K562 (cell line): ENCODE measurements at regions not wholly inside any gene's neighbourhood (a gene's known extent, or its start where the extent isn't known, plus 50 kb on each side); places are given as distances from the start of the nearest gene placed in this dataset.

Source experiments
- ATAC-seq: fragments of 200-7000 bp; cut with Tn5 transposase; 3 replicates; pipeline ENCODE4 v1.9.1; 2020; ENCODE audit warnings: moderate library complexity
- BruUV-seq: library from RNA; stranded (reverse); fragments of 400-500 nt; replicated peaks from 2 replicates; lab custom pipeline; 2021; lab: Mats Ljungman, UMichigan
- CTCF ChIA-PET: fragments of 300-600 bp; formaldehyde crosslinking; extraction: SDS; loops from one replicate; lab custom pipeline; 2021; ENCODE audit warnings: low intra/inter-chr PET ratio; lab: Yijun Ruan, JAX
- POLR2A ChIA-PET: fragments of 300-600, 350-650 bp; sonication (Branson Sonifier 250); formaldehyde crosslinking; extraction: SDS; loops from one replicate; lab custom pipeline; 2021; ENCODE audit warnings: antibody characterized with exemption, inconsistent platforms; lab: Yijun Ruan, JAX
- DNase-seq, 4 experiments: peaks; one replicate each; pipeline versions ENCODE4 v3.0.0 to v3.0.0-alpha.2; 2011 to 2018; ENCODE audit warnings: low spot score in 3 of 4, mixed read lengths in 3 of 4; ENCODE audit errors: extremely low read depth in 1 of 4
- FAIRE-seq: peaks from 2 replicates; lab custom pipeline; 2011; peaks lifted over from hg19 to GRCh38; lab: Jason Lieb, UNC
- H2AFZ ChIP-seq: 2 replicates; pipeline ENCODE4 v1.6.0; 2011; ENCODE audit warnings: low read depth, low read length, control low read depth, inconsistent platforms
- H3K27ac ChIP-seq: fragments of 200-600 bp; 3 replicates; pipeline ENCODE4 v1.8.0; 2011; ENCODE audit warnings: low read depth, mild to moderate bottlenecking, control low read depth, inconsistent platforms, low read length, moderate library complexity, mixed read lengths; ENCODE audit errors: extremely low read depth
- H3K27me3 ChIP-seq, 2 experiments: fragments of 300-600 bp in 1 of 2; 2 replicates in 1 of 2; 3 replicates in 1 of 2; pipeline versions ENCODE4 v1.6.0 to v1.8.0; 2011; ENCODE audit warnings: inconsistent platforms in 2 of 2, low read length in 2 of 2, mild to moderate bottlenecking in 1 of 2, mixed read lengths in 1 of 2, moderate library complexity in 1 of 2; ENCODE audit not compliant: control insufficient read depth in 2 of 2, insufficient read depth in 2 of 2
- H3K36me3 ChIP-seq: fragments of 300-600 bp; 3 replicates; pipeline ENCODE4 v1.8.0; 2011; ENCODE audit warnings: mild to moderate bottlenecking, low read length, inconsistent platforms; ENCODE audit not compliant: control insufficient read depth, insufficient read depth
- H3K4me1 ChIP-seq, 2 experiments: fragments of 200-600 bp in 1 of 2; replicated peaks in 1 of 2; 2 replicates in 1 of 2; 3 replicates in 1 of 2; pipeline versions ENCODE4 v1.5.1 to v1.8.0; 2011; ENCODE audit warnings: inconsistent platforms in 2 of 2, low read length in 2 of 2, mild to moderate bottlenecking in 1 of 2, mixed read lengths in 1 of 2, moderate library complexity in 1 of 2; ENCODE audit not compliant: control insufficient read depth in 2 of 2, insufficient read depth in 2 of 2
- H3K4me2 ChIP-seq: 2 replicates; pipeline ENCODE4 v1.6.1; 2011; ENCODE audit warnings: low read length, control low read depth, inconsistent platforms, mixed read lengths; ENCODE audit not compliant: insufficient read depth
- H3K4me3 ChIP-seq: fragments of 200-600 bp; sonication (generic), shearing (Covaris generic); 2 replicates; pipeline ENCODE4 v1.5.1; 2016; ENCODE audit warnings: control low read depth, inconsistent platforms
- H3K79me2 ChIP-seq: fragments of 200-600 bp; 3 replicates; pipeline ENCODE4 v1.8.0; 2011; ENCODE audit warnings: low read length, inconsistent platforms; ENCODE audit not compliant: control insufficient read depth, insufficient read depth
- H3K9ac ChIP-seq, 2 experiments: 2 replicates each; pipeline versions ENCODE4 v1.6.0 to v1.6.1; 2011; ENCODE audit warnings: low read depth in 2 of 2, low read length in 2 of 2, control low read depth in 1 of 2, inconsistent platforms in 1 of 2, mild to moderate bottlenecking in 1 of 2, mixed read lengths in 1 of 2; ENCODE audit not compliant: insufficient read depth in 1 of 2
- H3K9me1 ChIP-seq: one replicate; pipeline ENCODE4 v1.6.0; 2011; ENCODE audit warnings: inconsistent platforms, mild to moderate bottlenecking, low read length, moderate library complexity; ENCODE audit not compliant: control insufficient read depth, insufficient read depth
- H3K9me3 ChIP-seq: replicated peaks from 2 replicates; pipeline ENCODE4 v1.5.1; 2011; ENCODE audit warnings: low read depth, low read length, inconsistent platforms; ENCODE audit not compliant: control insufficient read depth, insufficient read depth
- H4K20me1 ChIP-seq: replicated peaks from 2 replicates; pipeline ENCODE4 v1.6.1; 2011; ENCODE audit warnings: low read length, inconsistent platforms, mixed read lengths; ENCODE audit not compliant: control insufficient read depth, insufficient read depth
- CBFB ChIP-seq: sonication (generic); formaldehyde crosslinking; IDR thresholded peaks from 2 replicates; pipeline ENCODE4 v1.4.0; 2020; ENCODE audit warnings: mild to moderate bottlenecking, missing genetic modification reagents
- CHD1 ChIP-seq: fragments of 200-600 bp; sonication (generic); IDR thresholded peaks from one replicate; pipeline ENCODE4 v1.6.1; 2012; ENCODE audit warnings: mild to moderate bottlenecking, moderate library complexity, low read length, inconsistent platforms
- GTF2B ChIP-seq: IDR thresholded peaks from 2 replicates; pipeline ENCODE4 v1.6.1; 2011; ENCODE audit not compliant: insufficient read length; ENCODE audit errors: extremely low read depth
- KLF1 ChIP-seq: fragments of 450-650 bp; IDR thresholded peaks from 2 replicates; pipeline ENCODE4 v1.6.1; 2016; ENCODE audit warnings: missing genetic modification characterization, missing compliant biosample characterization
- MCM7 ChIP-seq, 2 experiments: fragments of 450-650 bp; IDR thresholded peaks; 2 replicates each; pipeline ENCODE4 v1.6.1; 2016 to 2018
- MYC ChIP-seq, 2 experiments: fragments of 250-450 bp in 1 of 2; sonication (Bioruptor Pico) in 1 of 2; IDR thresholded peaks; 2 replicates each; pipeline versions ENCODE4 v1.5.1 to v1.6.1; 2012 to 2021; ENCODE audit warnings: low read depth in 2 of 2, borderline replicate concordance in 1 of 2, improper control_type of control experiment in 1 of 2, low read length in 1 of 2, mild to moderate bottlenecking in 1 of 2, moderate library complexity in 1 of 2
- NONO ChIP-seq, 2 experiments: fragments of 200-400 bp in 1 of 2; fragments of 450-650 bp in 1 of 2; formaldehyde crosslinking in 1 of 2; IDR thresholded peaks; 2 replicates each; pipeline ENCODE4 v1.6.1; 2017; ENCODE audit warnings: low read depth in 2 of 2, mild to moderate bottlenecking in 2 of 2, moderate library complexity in 2 of 2, low read length in 1 of 2
- RERE ChIP-seq: sonication (generic); formaldehyde crosslinking; IDR thresholded peaks from 2 replicates; pipeline ENCODE4 v1.8.0; 2023; ENCODE audit warnings: missing genetic modification reagents, mild to moderate bottlenecking, borderline replicate concordance
- SIRT6 ChIP-seq: IDR thresholded peaks from one replicate; pipeline ENCODE4 v1.6.1; 2012; ENCODE audit warnings: low read depth, mild to moderate bottlenecking, control low read depth, inconsistent platforms, low read length, moderate library complexity
- SRSF3 ChIP-seq: fragments of 200-400 bp; formaldehyde crosslinking; IDR thresholded peaks from 2 replicates; pipeline ENCODE4 v1.6.1; 2016; ENCODE audit warnings: mild to moderate bottlenecking, low read length, moderate library complexity; ENCODE audit not compliant: insufficient read depth
- STAG1 ChIP-seq: sonication (generic); formaldehyde crosslinking; IDR thresholded peaks from 2 replicates; pipeline ENCODE4 v1.5.0; 2020; ENCODE audit warnings: missing genetic modification reagents, borderline replicate concordance
- WGBS: fragments of 100-300 bp; shearing (Covaris generic); methylation state at CpG from one replicate; pipeline ENCODE4 v1.1.6; 2016; ENCODE audit warnings: low coverage, mixed read lengths; ENCODE audit not compliant: insufficient coverage; ENCODE audit errors: missing lambda C conversion rate; 5-methylcytosine and 5-hydroxymethylcytosine counted together
- in situ Hi-C: fragments of 300-500 bp; cut with MboI; formaldehyde crosslinking; loops from 4 replicates; pipeline ENCODE4 v1.15.0; 2018; ENCODE audit warnings: inconsistent platforms, mixed read lengths
- intact Hi-C: fragments of 100-400 bp; cut with micrococcal nuclease; formaldehyde crosslinking; loops from 2 replicates; pipeline ENCODE4 v1.14.2; 2022

- H3K4me2 ChIP-seq: no peak overlapping the region
- POLR2A ChIA-PET: no interaction called here
- CTCF ChIA-PET: no interaction called here
- BruUV-seq: no TSS peak
- no peaks in the 10 kb centered on the region for H3K4me1 ChIP-seq
- intact Hi-C loops (no loop called here), in situ Hi-C loops (no loop called here)
- H3K9me1 ChIP-seq: no peaks in the 10 kb centered on the region
- H3K27me3 ChIP-seq: no peaks in the 10 kb centered on the region
- ATAC-seq (no peak), DNase-seq (no peak), FAIRE-seq (no peak)
- no peak overlapping the region for H3K4me3 ChIP-seq
- no peaks in the 10 kb centered on the region for H3K9me3 ChIP-seq
- H2AFZ ChIP-seq: no peak overlapping the region
- TF ChIP-seq GTF2B (no peak), SRSF3 (no peak)
- no peaks in the 10 kb centered on the region for H4K20me1 ChIP-seq
- H3K9ac ChIP-seq: no peak overlapping the region
- H3K79me2 ChIP-seq: no peaks in the 10 kb centered on the region
- no peak overlapping the region for H3K27ac ChIP-seq
- no peaks in the 10 kb centered on the region for H3K36me3 ChIP-seq
Measured at GRCh38 chr1:177546346-177546745, 375.6 kb downstream of the BRINP2 start.

GRCh38 chr1:177526201-177526600 lies 355.4 kb downstream of the BRINP2 start:
- no peak overlapping the region for H2AFZ ChIP-seq
- H3K79me2 ChIP-seq: no peaks in the 10 kb centered on the region
- ChIA-PET CTCF (no interaction called here), POLR2A (no interaction called here)
- H3K36me3 ChIP-seq: no peaks in the 10 kb centered on the region
- H3K9me1 ChIP-seq: no peaks in the 10 kb centered on the region
- H3K4me2 ChIP-seq: no peak overlapping the region
- H3K27ac ChIP-seq: no peak overlapping the region
- no peaks in the 10 kb centered on the region for H4K20me1 ChIP-seq
- H3K9ac ChIP-seq: no peak overlapping the region
- no TSS peak for BruUV-seq
- in situ Hi-C loops: no loop called here
- H3K9me3 ChIP-seq: no peaks in the 10 kb centered on the region; the same call in 1 of the 2 replicates
- no peaks in the 10 kb centered on the region for H3K27me3 ChIP-seq
- WGBS: 0% methylated on average over 1 of the region's 1 CpG
- DNase-seq: no peak
- no peak for FAIRE-seq
- intact Hi-C loops: no loop called here
- no peak for ATAC-seq
- H3K4me1 ChIP-seq: no peaks in the 10 kb centered on the region
- H3K4me3 ChIP-seq: no peak overlapping the region
- TF ChIP-seq RERE (CRISPR knock-in tag): no peak
- no peak for TF ChIP-seq CHD1
- TF ChIP-seq MYC (IDR thresholded peaks at IDR 0.05; ENCODE audit: low read depth, low read length): no peak
- no peak for TF ChIP-seq MYC (CRISPR knock-in tag; IDR thresholded peaks at IDR 0.05; ENCODE audit: borderline replicate concordance, low read depth)
- TF ChIP-seq SIRT6: no peak
- no peak for TF ChIP-seq CBFB
- TF ChIP-seq KLF1: no peak
- no peak for TF ChIP-seq STAG1
- no peak for TF ChIP-seq MCM7 (IDR thresholded peaks at IDR 0.05)
- TF ChIP-seq NONO (IDR thresholded peaks at IDR 0.05; ENCODE audit: low read depth in 2 of 2, low read length in 1 of 2): no peak
